Vagina (tissue), 2 donors: ENCODE measurements at regions not wholly inside any gene's neighbourhood (a gene's known extent, or its start where the extent isn't known, plus 50 kb on each side); places are given as distances from the start of the nearest gene placed in this dataset.

ENCODE experiments used
- DNase-seq, 2 donors: peaks; one replicate each; pipeline ENCODE4 v3.0.0-alpha.2; 2017; ENCODE audit errors: extremely low spot score in 2 of 2
- H3K27ac ChIP-seq: fragments of 200-600 bp; sonication (generic); one replicate; pipeline ENCODE4 v1.5.1; 2019
- H3K27me3 ChIP-seq: fragments of 200-600 bp; sonication (generic); one replicate; pipeline ENCODE4 v1.5.1; 2019
- H3K36me3 ChIP-seq, 2 donors: fragments of 200-600 bp; sonication (generic); one replicate each; pipeline ENCODE4 v1.5.1; 2017 to 2019
- H3K4me1 ChIP-seq: fragments of 200-600 bp; sonication (generic); one replicate; pipeline ENCODE4 v1.5.1; 2019
- H3K4me3 ChIP-seq, 2 donors: fragments of 200-600 bp; sonication (generic); 1 replicate in 1 of 2; 2 replicates in 1 of 2; pipeline ENCODE4 v1.5.1; 2016 to 2019
- H3K9me3 ChIP-seq: fragments of 200-600 bp; sonication (generic); one replicate; pipeline ENCODE4 v1.5.1; 2019
- CTCF ChIP-seq, 3 experiments: fragments of 450-650 bp in 2 of 3; fragments of 200-600 bp in 1 of 3; sonication (generic) in 1 of 3; IDR thresholded peaks; one replicate each; pipeline ENCODE4 v1.5.1; 2017 to 2019; ENCODE audit warnings: antibody characterized with exemption in 3 of 3, mild to moderate bottlenecking in 2 of 3, moderate library complexity in 2 of 3
- POLR2A ChIP-seq, 2 donors: fragments of 450-650 bp; IDR thresholded peaks; one replicate each; pipeline ENCODE4 v1.6.1; 2017; ENCODE audit warnings: antibody characterized with exemption in 2 of 2, mild to moderate bottlenecking in 2 of 2, moderate library complexity in 2 of 2
- POLR2AphosphoS5 ChIP-seq, 2 donors: sonication (generic); formaldehyde crosslinking; IDR thresholded peaks; one replicate each; pipeline ENCODE4 v1.9.0; 2017; ENCODE audit warnings: antibody characterized with exemption in 2 of 2, mild to moderate bottlenecking in 2 of 2, low read depth in 1 of 2; ENCODE audit not compliant: insufficient read depth in 1 of 2
- intact Hi-C: fragments of 100-400 bp; cut with DNase I; formaldehyde crosslinking; loops from one replicate; pipeline ENCODE4 v1.15.1; 2023

GRCh38 chr11:15907806-15908205 lies 448.5 kb downstream of the SOX6 start:
- TF ChIP-seq CTCF (IDR thresholded peaks at IDR 0.05) (no peak), POLR2AphosphoS5 (IDR thresholded peaks at IDR 0.05; ENCODE audit: insufficient read depth in 1 of 2, low read depth in 1 of 2) (no peak), POLR2A (IDR thresholded peaks at IDR 0.05) (no peak)
- no peak overlapping the region for H3K27ac ChIP-seq
- H3K9me3 ChIP-seq, result no peaks in the 10 kb centered on the region
- H3K4me1 ChIP-seq, result no peaks in the 10 kb centered on the region
- no peak overlapping the region for H3K4me3 ChIP-seq
- no peak for DNase-seq
- no peaks in the 10 kb centered on the region for H3K27me3 ChIP-seq
- intact Hi-C loops, result no loop called here
- H3K36me3 ChIP-seq, result no peaks in the 10 kb centered on the region

- no peaks in the 10 kb centered on the region for H3K4me1 ChIP-seq
- no peaks in the 10 kb centered on the region for H3K27me3 ChIP-seq
- no peak for TF ChIP-seq POLR2A (IDR thresholded peaks at IDR 0.05)
- no peak for TF ChIP-seq CTCF (IDR thresholded peaks at IDR 0.05)
- TF ChIP-seq POLR2AphosphoS5 (IDR thresholded peaks at IDR 0.05; ENCODE audit: insufficient read depth in 1 of 2, low read depth in 1 of 2), result no peak
- no peaks in the 10 kb centered on the region for H3K36me3 ChIP-seq
- H3K4me3 ChIP-seq, result no peak overlapping the region
- no peak for DNase-seq
- H3K27ac ChIP-seq, result no peak overlapping the region
- H3K9me3 ChIP-seq, result no peaks in the 10 kb centered on the region
- intact Hi-C loops, result no loop called here
Observed at GRCh38 chr11:15909937-15910598, 446.3 kb downstream of the SOX6 start.

DNA sequence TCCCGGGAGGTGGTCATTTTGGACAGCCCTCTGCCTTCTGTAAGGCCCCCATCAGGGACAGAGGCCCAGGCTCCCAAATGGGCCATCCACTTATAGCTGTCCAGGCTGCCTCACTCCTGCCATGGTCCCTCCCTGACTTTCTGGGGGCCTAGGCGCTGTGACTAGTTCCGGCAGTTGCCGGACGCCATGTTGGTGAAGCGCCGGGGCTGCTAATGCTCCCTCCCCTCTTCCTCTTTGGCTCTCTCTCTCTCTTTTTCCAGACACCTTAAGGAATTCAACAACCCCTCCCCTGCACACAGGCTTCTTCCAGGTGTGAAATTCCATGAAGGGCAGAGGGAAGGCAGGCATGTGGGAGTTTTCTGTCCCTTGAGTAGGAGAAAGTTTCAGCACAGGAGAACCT lies 445.6 kb downstream of the SOX6 start:
- intact Hi-C loops, result no loop called here
- Histone ChIP-seq H3K27me3 (no peaks in the 10 kb centered on the region), H3K4me3 (no peak overlapping the region), H3K4me1 (no peaks in the 10 kb centered on the region), H3K27ac (no peak overlapping the region), H3K9me3 (no peaks in the 10 kb centered on the region), H3K36me3 (no peaks in the 10 kb centered on the region)
- DNase-seq, result no peak
- TF ChIP-seq POLR2A (IDR thresholded peaks at IDR 0.05) (no peak), POLR2AphosphoS5 (IDR thresholded peaks at IDR 0.05; ENCODE audit: insufficient read depth in 1 of 2, low read depth in 1 of 2) (no peak), CTCF (IDR thresholded peaks at IDR 0.05) (no peak)

GRCh38 chr11:15911377-15912044 lies 444.8 kb downstream of the SOX6 start:
- no peaks in the 10 kb centered on the region for H3K4me1 ChIP-seq
- H3K27me3 ChIP-seq, result no peaks in the 10 kb centered on the region
- intact Hi-C loops, result no loop called here
- no peaks in the 10 kb centered on the region for H3K36me3 ChIP-seq
- DNase-seq, result no peak
- no peaks in the 10 kb centered on the region for H3K9me3 ChIP-seq
- TF ChIP-seq POLR2AphosphoS5 (IDR thresholded peaks at IDR 0.05; ENCODE audit: insufficient read depth in 1 of 2, low read depth in 1 of 2) (no peak), POLR2A (IDR thresholded peaks at IDR 0.05) (no peak)
- H3K4me3 ChIP-seq, result no peak overlapping the region
- no peak overlapping the region for H3K27ac ChIP-seq

DNA sequence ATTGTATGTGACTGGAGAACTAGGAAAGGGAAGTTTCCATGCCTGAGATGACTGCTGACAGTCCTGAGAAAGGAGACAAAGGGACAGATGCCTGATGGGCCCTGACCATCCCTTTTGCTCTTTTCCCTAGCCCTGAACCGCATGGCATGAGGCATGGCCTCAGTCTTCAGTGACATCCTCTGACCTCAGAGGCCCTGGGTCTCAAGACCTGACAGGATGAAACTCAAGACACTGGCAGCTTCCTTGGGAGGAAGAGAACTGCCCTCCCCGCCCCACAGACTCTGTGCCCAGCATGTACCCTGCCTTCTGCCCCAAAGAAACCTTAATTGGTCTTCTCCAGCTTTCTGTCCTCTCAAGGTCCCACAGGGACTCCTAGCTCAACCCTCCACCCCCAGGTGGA lies 444.1 kb downstream of the SOX6 start:
- no peak for TF ChIP-seq POLR2A (IDR thresholded peaks at IDR 0.05)
- no peak for TF ChIP-seq POLR2AphosphoS5 (IDR thresholded peaks at IDR 0.05; ENCODE audit: insufficient read depth in 1 of 2, low read depth in 1 of 2)
- no peak for TF ChIP-seq CTCF (IDR thresholded peaks at IDR 0.05)
- Histone ChIP-seq H3K27me3 (no peaks in the 10 kb centered on the region), H3K4me1 (no peaks in the 10 kb centered on the region), H3K4me3 (no peak overlapping the region), H3K9me3 (no peaks in the 10 kb centered on the region), H3K27ac (no peak overlapping the region), H3K36me3 (no peaks in the 10 kb centered on the region)
- intact Hi-C loops, result no loop called here
- DNase-seq, result no peak
